GM12872 (cell line): ENCODE measurements at regions not wholly inside any gene's neighbourhood (a gene's known extent, or its start where the extent isn't known, plus 50 kb on each side); places are given as distances from the start of the nearest gene placed in this dataset.

Source experiments
- CTCF ChIP-seq: IDR thresholded peaks from 3 replicates; pipeline ENCODE4 v1.5.1; 2011; ENCODE audit warnings: low read depth, mild to moderate bottlenecking, low read length, moderate library complexity; ENCODE audit not compliant: insufficient read depth

GRCh38 chr16:25637236-25637635 lies 54.5 kb upstream of the HS3ST4 start:
- no peak for TF ChIP-seq CTCF

GRCh38 chr16:25636662-25637061 lies 55.1 kb upstream of the HS3ST4 start:
- no peak for TF ChIP-seq CTCF

- no peak for TF ChIP-seq CTCF
These were observed 56.3 kb upstream of the HS3ST4 start for GRCh38 chr16:25635454-25635853.

GRCh38 chr16:25633549-25633948 lies 58.2 kb upstream of the HS3ST4 start:
- TF ChIP-seq CTCF = no peak

GRCh38 chr16:25628766-25629165 lies 63.0 kb upstream of the HS3ST4 start:
- no peak for TF ChIP-seq CTCF

- TF ChIP-seq CTCF = no peak
These were observed 64.1 kb upstream of the HS3ST4 start for GRCh38 chr16:25627641-25628040.

GRCh38 chr16:25626172-25626571 lies 65.6 kb upstream of the HS3ST4 start:
- TF ChIP-seq CTCF = no peak

- no peak for TF ChIP-seq CTCF
These were observed 66.1 kb upstream of the HS3ST4 start for GRCh38 chr16:25625620-25626019.
